Spleen (tissue), 11 donors: ENCODE measurements at regions not wholly inside any gene's neighbourhood (a gene's known extent, or its start where the extent isn't known, plus 50 kb on each side); places are given as distances from the start of the nearest gene placed in this dataset.

ENCODE experiments used
- DNase-seq: peaks from one replicate; pipeline ENCODE4 v3.0.0-alpha.2; 2020
- H3K27ac ChIP-seq, 8 donors: fragments of 200-600 bp; sonication (generic) in 7 of 8; 1 replicate in 4 of 8; 2 replicates in 4 of 8; pipeline versions ENCODE4 v1.5.0 to v1.8.0; 2016 to 2021; ENCODE audit warnings: inconsistent platforms in 4 of 8, mild to moderate bottlenecking in 4 of 8, moderate library complexity in 1 of 8
- H3K27me3 ChIP-seq, 7 donors: fragments of 200-600 bp; sonication (generic) in 6 of 7; replicated peaks in 1 of 7; 1 replicate in 4 of 7; 2 replicates in 3 of 7; pipeline versions ENCODE4 v1.5.0 to v1.8.0; 2016 to 2021; ENCODE audit warnings: inconsistent platforms in 3 of 7, mild to moderate bottlenecking in 1 of 7
- H3K36me3 ChIP-seq, 6 donors: fragments of 200-600 bp; sonication (generic) in 5 of 6; 1 replicate in 4 of 6; 2 replicates in 2 of 6; pipeline versions ENCODE4 v1.5.0 to v1.8.0; 2016 to 2021; ENCODE audit warnings: inconsistent platforms in 2 of 6
- H3K4me1 ChIP-seq, 6 donors: fragments of 200-600 bp; sonication (generic) in 5 of 6; 1 replicate in 3 of 6; 2 replicates in 3 of 6; pipeline versions ENCODE4 v1.5.0 to v1.8.0; 2016 to 2021; ENCODE audit warnings: inconsistent platforms in 3 of 6
- H3K4me3 ChIP-seq, 8 donors: fragments of 200-600 bp; sonication (generic) in 7 of 8; 1 replicate in 4 of 8; 2 replicates in 4 of 8; pipeline versions ENCODE4 v1.5.0 to v1.8.0; 2016 to 2021; ENCODE audit warnings: inconsistent platforms in 4 of 8, mild to moderate bottlenecking in 4 of 8, moderate library complexity in 2 of 8
- H3K9me3 ChIP-seq, 8 donors: fragments of 200-600 bp; sonication (generic) in 7 of 8; 1 replicate in 4 of 8; 2 replicates in 4 of 8; pipeline versions ENCODE4 v1.5.0 to v1.8.0; 2016 to 2021; ENCODE audit warnings: inconsistent platforms in 4 of 8
- POLR2A ChIP-seq, 3 donors: fragments of 450-650 bp; IDR thresholded peaks; one replicate each; pipeline ENCODE4 v1.5.1; 2017; ENCODE audit warnings: antibody characterized with exemption in 3 of 3, mild to moderate bottlenecking in 1 of 3
- POLR2AphosphoS5 ChIP-seq, 3 donors: sonication (generic); formaldehyde crosslinking; IDR thresholded peaks; one replicate each; pipeline ENCODE4 v1.5.1; 2017; ENCODE audit warnings: antibody characterized with exemption in 3 of 3
- WGBS, 5 donors: extraction: QIAGEN DNeasy Blood & Tissue Kit in 3 of 5; methylation state at CpG; one replicate each; pipeline versions ENCODE4 v1.1.5 to v1.1.7; 2013 to 2018; 5-methylcytosine and 5-hydroxymethylcytosine counted together
- intact Hi-C: fragments of 100-400 bp; cut with DNase I; formaldehyde crosslinking; loops from one replicate; pipeline ENCODE4 v1.15.0; 2023; ENCODE audit warnings: low total_unique reads
- TF ChIP-seq, protein P1 (sequence below), 11 experiments: fragments of 200-600 bp in 7 of 11; fragments of 450-650 bp in 4 of 11; sonication (generic) in 4 of 11; IDR thresholded peaks in 8 of 11; conservative IDR thresholded peaks in 3 of 11; 1 replicate in 7 of 11; 2 replicates in 4 of 11; pipeline versions ENCODE4 v1.4.0 to v1.8.0; 2016 to 2021; ENCODE audit warnings: antibody characterized with exemption in 11 of 11, inconsistent platforms in 4 of 11, mild to moderate bottlenecking in 1 of 11
- donor health status: healthy with polysubstance abuse.
- donor health status: DM: no; HTN: no; CAD: no; lungs with moderate emphysema.
- donor health status: DM: no; HTN: no; CAD: no.
- donor health status: Bipolar disorder and iron deficiency.
- donor health status: healthy.
- donor health status: DM: no; HTN: no; CAD: no.
- donor health status: DM: yes; HTN: yes; CAD: no.

DNA sequence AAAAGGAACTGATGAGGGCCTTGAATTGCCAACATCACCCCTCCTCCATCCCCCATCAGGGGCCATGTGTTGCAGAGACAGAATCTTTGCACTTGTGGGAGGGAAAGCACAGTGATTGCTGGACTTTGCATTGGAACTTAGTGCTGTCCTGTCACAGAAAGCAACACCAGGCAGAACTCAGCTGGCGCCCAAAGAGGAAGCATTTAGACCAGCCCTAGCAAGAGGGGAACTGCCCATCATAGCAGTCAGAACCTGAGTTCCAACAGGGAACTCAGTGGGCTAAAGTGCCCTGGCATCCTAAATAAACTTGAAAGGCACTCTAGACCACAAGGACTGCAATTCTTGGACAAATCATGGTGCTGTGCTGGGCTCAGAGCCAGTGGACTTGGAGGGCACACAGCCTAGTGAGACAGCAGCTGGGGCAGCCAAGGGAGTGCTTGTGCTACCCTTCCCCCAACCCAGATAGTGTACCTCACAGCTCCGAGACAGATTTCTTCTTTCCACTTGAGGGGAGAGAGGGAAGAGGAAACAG is 128.1 kb downstream of the ACTL7B start:
- H3K4me3 ChIP-seq = no peak overlapping the region
- no peaks in the 10 kb centered on the region for H3K27me3 ChIP-seq
- 44 to 59% (median 48%) methylated on average over 2 of the region's 2 CpGs for WGBS, 5 donors
- TF ChIP-seq, protein P1, sequence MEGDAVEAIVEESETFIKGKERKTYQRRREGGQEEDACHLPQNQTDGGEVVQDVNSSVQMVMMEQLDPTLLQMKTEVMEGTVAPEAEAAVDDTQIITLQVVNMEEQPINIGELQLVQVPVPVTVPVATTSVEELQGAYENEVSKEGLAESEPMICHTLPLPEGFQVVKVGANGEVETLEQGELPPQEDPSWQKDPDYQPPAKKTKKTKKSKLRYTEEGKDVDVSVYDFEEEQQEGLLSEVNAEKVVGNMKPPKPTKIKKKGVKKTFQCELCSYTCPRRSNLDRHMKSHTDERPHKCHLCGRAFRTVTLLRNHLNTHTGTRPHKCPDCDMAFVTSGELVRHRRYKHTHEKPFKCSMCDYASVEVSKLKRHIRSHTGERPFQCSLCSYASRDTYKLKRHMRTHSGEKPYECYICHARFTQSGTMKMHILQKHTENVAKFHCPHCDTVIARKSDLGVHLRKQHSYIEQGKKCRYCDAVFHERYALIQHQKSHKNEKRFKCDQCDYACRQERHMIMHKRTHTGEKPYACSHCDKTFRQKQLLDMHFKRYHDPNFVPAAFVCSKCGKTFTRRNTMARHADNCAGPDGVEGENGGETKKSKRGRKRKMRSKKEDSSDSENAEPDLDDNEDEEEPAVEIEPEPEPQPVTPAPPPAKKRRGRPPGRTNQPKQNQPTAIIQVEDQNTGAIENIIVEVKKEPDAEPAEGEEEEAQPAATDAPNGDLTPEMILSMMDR (IDR thresholded peaks at IDR 0.05 in 8 of 11, conservative IDR thresholded peaks at IDR 0.05 in 3 of 11) = no peak
- no peak for TF ChIP-seq POLR2A (IDR thresholded peaks at IDR 0.05)
- no peak for TF ChIP-seq POLR2AphosphoS5 (IDR thresholded peaks at IDR 0.05)
- no peaks in the 10 kb centered on the region for H3K36me3 ChIP-seq
- no peak for DNase-seq
- intact Hi-C loops = no loop called here
- peaks cover 0 to 7% (median 0%) of the 10 kb centered on the region in 6 donors for H3K4me1 ChIP-seq
- peaks cover 0 to 18% (median 9%) of the 10 kb centered on the region in 8 donors for H3K9me3 ChIP-seq
- no peak overlapping the region for H3K27ac ChIP-seq

DNA sequence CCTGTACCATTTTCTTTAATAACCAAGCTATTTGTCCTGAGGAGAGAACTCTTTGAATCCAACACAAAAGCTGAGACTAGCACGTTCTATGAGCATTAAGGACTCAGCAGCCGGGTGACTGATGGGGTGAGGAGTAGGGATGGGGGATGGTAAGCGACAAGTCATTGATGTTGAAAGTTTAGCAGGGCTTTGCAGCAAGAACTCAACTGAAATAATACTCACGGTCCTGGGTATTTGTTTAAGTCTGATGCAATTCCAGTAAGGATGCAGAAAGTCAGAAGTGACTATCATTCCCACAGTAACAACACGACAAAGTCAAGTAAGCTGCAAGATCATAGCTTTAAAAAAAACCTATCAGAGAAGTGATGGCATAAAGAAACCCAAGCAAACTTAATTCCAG is 131.1 kb downstream of the ACTL7B start:
- Histone ChIP-seq H3K4me1 (peaks cover 0 to 7% (median 0%) of the 10 kb centered on the region in 6 donors), H3K27me3 (no peaks in the 10 kb centered on the region), H3K27ac (no peak overlapping the region), H3K4me3 (no peak overlapping the region), H3K9me3 (no peaks in the 10 kb centered on the region), H3K36me3 (no peaks in the 10 kb centered on the region)
- WGBS, 5 donors = 49 to 84% (median 71%) methylated on average over 5 of the region's 5 CpGs
- intact Hi-C loops = no loop called here
- no peak for DNase-seq
- TF ChIP-seq POLR2A (IDR thresholded peaks at IDR 0.05) (no peak), POLR2AphosphoS5 (IDR thresholded peaks at IDR 0.05) (no peak)
- TF ChIP-seq, protein P1 (IDR thresholded peaks at IDR 0.05 in 8 of 11, conservative IDR thresholded peaks at IDR 0.05 in 3 of 11) = no peak

DNA sequence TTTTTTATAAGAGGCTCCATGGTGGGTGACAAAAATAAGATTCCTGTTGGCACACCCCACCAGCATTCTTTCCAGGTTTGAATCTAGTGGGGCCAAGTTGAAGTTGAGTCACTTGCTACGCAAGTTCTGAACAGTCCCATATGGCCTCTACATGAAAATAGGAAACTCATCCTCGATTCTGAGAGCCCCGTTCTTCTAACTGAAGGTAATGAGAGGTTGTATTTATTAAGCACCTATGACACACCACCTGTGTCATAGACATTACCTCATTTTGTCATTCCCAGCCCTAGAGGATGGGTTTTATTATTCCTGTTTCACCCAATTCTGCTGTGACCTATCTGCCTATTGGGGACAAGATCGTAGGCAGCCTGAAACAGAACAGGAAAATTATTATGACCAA is 131.7 kb downstream of the ACTL7B start:
- Histone ChIP-seq H3K27me3 (no peaks in the 10 kb centered on the region), H3K4me3 (no peak overlapping the region), H3K9me3 (no peaks in the 10 kb centered on the region), H3K27ac (no peak overlapping the region), H3K4me1 (peaks cover 0 to 7% (median 0%) of the 10 kb centered on the region in 6 donors), H3K36me3 (no peaks in the 10 kb centered on the region)
- no peak for TF ChIP-seq POLR2A (IDR thresholded peaks at IDR 0.05)
- TF ChIP-seq, protein P1 (IDR thresholded peaks at IDR 0.05 in 8 of 11, conservative IDR thresholded peaks at IDR 0.05 in 3 of 11) = no peak
- no peak for TF ChIP-seq POLR2AphosphoS5 (IDR thresholded peaks at IDR 0.05)
- 84 to 93% (median 86%) methylated on average over 4 of the region's 4 CpGs for WGBS, 5 donors
- no peak for DNase-seq
- intact Hi-C loops = no loop called here

DNA sequence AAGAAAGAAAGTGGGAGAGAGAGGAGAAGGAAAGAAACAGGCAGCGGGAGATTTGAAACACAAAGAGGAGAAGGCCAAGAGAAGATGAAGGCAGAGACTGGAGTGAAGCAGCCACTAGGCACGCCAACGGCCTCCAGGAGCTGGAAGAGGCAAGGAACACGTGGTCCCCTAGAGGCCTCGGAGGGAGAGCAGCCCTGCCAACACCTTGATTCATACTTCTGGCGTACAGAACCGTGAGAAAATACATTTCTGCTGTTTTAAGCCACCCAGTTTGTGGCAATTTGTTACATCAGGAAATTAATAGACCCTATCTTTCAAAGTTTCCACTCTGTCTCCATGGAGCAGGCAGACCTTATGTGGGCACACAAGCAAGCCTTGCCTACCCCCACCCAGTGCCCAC is 133.4 kb downstream of the ACTL7B start:
- peaks cover 0 to 2% (median 0%) of the 10 kb centered on the region in 6 donors for H3K4me1 ChIP-seq
- H3K36me3 ChIP-seq = no peaks in the 10 kb centered on the region
- H3K4me3 ChIP-seq = no peak overlapping the region
- no peaks in the 10 kb centered on the region for H3K27me3 ChIP-seq
- no peak overlapping the region for H3K27ac ChIP-seq
- 79 to 89% (median 86%) methylated on average over 7 of the region's 7 CpGs for WGBS, 5 donors
- TF ChIP-seq POLR2AphosphoS5 (IDR thresholded peaks at IDR 0.05) = no peak
- TF ChIP-seq, protein P1 (IDR thresholded peaks at IDR 0.05 in 8 of 11, conservative IDR thresholded peaks at IDR 0.05 in 3 of 11) = no peak
- no peak for TF ChIP-seq POLR2A (IDR thresholded peaks at IDR 0.05)
- H3K9me3 ChIP-seq = peaks cover 0 to 6% (median 0%) of the 10 kb centered on the region in 8 donors
- DNase-seq = no peak
- intact Hi-C loops = no loop called here
